GM12873 (cell line): ENCODE measurements at regions not wholly inside any gene's neighbourhood (a gene's known extent, or its start where the extent isn't known, plus 50 kb on each side); places are given as distances from the start of the nearest gene placed in this dataset.

ENCODE experiments used
- TF ChIP-seq, protein P1 (sequence below): IDR thresholded peaks from 2 replicates; pipeline ENCODE4 v1.5.1; 2012; ENCODE audit warnings: low read depth, mild to moderate bottlenecking, moderate library complexity, low read length, control low read depth; ENCODE audit not compliant: insufficient read depth; ENCODE audit errors: missing control alignments

DNA sequence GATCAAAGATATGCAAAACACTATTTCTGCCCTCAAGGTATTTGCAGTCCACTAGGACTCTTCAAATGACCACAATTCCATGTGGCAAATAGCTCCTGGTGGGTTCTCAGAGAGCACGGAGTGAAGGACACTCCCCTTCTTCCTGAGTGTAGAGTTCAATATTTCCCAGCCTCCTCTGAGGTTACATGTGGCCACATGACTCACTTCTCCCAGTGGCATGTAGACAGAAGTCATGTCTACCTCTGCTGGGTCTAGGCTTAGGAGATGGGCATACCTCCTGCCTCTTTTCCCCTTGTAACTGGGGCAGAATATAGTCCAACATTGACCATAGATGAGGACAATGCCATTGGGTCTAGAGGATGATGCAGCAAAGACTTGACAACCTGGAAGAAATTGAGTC, 191.4 kb downstream of the MIS18A start:
- TF ChIP-seq, protein P1, sequence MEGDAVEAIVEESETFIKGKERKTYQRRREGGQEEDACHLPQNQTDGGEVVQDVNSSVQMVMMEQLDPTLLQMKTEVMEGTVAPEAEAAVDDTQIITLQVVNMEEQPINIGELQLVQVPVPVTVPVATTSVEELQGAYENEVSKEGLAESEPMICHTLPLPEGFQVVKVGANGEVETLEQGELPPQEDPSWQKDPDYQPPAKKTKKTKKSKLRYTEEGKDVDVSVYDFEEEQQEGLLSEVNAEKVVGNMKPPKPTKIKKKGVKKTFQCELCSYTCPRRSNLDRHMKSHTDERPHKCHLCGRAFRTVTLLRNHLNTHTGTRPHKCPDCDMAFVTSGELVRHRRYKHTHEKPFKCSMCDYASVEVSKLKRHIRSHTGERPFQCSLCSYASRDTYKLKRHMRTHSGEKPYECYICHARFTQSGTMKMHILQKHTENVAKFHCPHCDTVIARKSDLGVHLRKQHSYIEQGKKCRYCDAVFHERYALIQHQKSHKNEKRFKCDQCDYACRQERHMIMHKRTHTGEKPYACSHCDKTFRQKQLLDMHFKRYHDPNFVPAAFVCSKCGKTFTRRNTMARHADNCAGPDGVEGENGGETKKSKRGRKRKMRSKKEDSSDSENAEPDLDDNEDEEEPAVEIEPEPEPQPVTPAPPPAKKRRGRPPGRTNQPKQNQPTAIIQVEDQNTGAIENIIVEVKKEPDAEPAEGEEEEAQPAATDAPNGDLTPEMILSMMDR: no peak

DNA sequence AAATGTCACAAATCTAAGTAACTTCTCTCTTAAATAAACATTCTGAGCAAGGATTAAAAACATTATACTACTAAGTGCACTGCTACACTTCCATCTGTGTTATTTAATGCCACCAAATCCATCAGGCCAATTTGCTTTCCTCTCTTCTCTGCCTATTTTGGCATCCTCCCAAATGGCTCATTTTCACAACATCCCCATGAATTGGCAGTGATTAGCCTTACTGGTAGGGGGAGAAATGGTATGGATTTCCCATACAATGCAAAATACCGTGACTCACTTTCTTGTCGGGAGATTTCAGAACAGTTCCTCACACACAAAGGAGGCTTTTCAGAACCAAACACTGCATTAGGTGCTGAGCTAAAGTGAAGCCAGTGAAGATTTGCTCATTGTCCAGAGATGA, 195.7 kb downstream of the MIS18A start:
- TF ChIP-seq, protein P1: no peak

DNA sequence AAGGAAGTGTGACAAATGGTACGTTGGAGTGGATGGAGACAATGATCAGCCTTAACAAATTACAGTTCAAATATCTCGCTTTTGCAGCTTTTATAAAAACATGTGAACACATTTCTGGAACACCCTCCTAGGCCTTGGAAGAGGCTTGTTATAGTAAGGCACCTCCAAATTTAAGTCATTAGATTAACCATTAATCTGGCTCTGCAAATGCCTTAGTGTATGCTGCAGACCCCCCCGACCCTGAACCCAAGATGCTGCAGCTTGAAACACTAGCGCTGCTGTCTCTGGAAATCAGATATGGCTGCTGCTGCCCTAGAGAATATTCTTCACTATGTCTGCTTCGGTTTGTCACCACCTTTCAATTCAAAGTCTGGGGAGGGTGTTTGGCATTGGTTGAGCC, 196.4 kb downstream of the MIS18A start:
- TF ChIP-seq, protein P1: no peak

DNA sequence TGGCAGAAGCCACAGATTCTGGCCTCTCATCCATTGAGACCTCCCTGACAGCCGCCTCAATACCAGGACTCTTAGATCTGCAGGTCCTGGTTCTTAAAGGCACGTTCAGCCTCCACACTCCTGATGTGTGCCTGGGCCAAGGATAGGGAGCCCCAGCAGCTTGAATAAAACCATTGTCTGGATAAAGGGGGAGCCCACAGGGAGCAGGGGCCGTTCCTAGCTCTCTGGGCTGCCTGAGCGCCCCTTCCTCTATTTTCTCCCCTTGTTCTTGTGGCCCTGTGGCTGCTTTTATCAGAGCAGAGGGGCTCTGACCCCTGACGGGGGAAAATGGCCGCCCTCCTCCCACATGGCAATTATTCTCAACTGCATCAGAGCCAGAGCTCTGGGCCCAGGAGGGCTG, 200.8 kb downstream of the HUNK start:
- TF ChIP-seq, protein P1: no peak

DNA sequence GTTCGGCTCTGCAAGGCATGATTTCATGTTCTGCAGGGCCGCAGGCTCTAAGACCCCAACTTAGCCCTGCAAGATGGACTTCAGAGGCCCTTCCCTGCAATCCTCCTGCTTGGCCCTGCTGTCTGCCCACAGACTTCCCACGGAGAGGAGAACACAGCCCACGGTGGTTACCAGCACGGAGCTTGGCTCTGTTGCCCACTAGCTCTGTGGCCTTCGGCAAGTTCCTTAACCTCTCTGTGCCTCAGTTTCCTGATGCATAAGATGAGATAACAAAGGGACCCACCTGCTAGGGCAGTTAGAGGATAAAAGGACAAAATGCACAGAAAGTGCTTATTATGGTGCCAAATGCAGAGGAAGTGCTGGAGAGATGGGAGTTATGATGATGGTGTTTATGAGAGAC, 200.4 kb downstream of the HUNK start:
- TF ChIP-seq, protein P1: no peak

DNA sequence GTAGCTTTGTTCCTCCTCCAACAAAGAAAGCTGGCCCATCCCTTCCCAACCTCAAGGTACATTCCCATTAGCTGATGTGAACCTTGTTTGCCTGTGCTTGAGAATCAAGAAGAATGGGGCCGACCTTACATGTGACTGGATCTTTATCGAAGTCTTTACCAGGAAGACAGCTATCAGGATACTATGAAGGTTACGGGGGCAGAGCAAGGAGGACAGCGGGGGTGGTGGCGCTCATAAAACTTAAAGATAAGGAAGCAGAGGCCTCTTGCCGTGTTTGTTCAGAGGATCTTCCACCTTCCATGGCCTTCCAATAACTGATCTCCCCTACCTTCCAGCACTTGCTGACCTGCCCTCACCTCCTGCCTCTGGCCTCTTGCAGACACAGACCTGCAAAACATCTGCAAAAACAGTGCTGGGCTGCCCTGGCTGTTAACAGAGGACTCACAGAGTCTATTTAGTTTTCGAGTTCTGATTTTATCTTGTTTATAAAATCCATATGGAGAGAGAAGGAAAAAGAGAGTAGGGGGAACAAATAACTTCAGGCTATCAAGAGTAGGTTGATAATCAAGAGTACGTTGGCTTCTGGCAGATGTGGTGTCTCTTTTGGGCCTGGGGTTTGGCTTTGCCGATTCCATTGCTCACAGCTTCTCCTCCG, 198.0 kb downstream of the HUNK start:
- TF ChIP-seq, protein P1: no peak

DNA sequence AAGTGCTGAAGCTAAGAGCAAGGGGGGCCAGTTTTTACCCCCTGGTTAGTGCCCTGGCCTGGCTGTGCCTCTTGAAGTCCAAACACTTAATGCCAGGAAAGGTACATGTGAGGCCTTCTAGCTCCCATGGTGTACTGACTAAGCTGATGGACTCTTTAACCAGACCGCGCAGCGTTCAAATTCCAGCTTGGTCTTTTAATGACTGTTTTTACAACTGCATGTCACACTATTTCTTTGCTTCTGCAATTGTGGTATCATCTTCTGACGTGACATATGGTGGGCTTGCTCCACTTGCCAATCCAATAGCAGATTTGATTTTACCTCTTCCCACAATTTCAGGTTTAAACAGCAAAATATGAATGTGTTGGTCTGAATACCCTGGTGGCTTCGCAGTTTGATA, 197.3 kb downstream of the HUNK start:
- TF ChIP-seq, protein P1: no peak
